SK-N-SH (cell line): ENCODE measurements at regions not wholly inside any gene's neighbourhood (a gene's known extent, or its start where the extent isn't known, plus 50 kb on each side); places are given as distances from the start of the nearest gene placed in this dataset.

Experiments
- CTCF ChIA-PET: fragments of 300-600, 350-600 bp; formaldehyde crosslinking; extraction: SDS; loops from one replicate; lab custom pipeline; 2021; lab: Yijun Ruan, JAX
- POLR2A ChIA-PET: fragments of 350-600 bp; sonication (Branson Sonifier 250); formaldehyde crosslinking; extraction: SDS; loops from one replicate; lab custom pipeline; 2020; ENCODE audit warnings: antibody characterized with exemption, inconsistent platforms; lab: Yijun Ruan, JAX
- DNase-seq: peaks from one replicate; pipeline ENCODE4 v3.0.0; 2012
- H2AFZ ChIP-seq: fragments of 200-600 bp; sonication (generic); 2 replicates; pipeline ENCODE4 v1.8.1; 2016; ENCODE audit warnings: antibody characterized with exemption, mild to moderate bottlenecking, low read depth
- H3F3A ChIP-seq: fragments of 200-600 bp; sonication (generic); replicated peaks from 2 replicates; pipeline ENCODE3; 2016; ENCODE audit warnings: antibody characterized with exemption, mild to moderate bottlenecking; ENCODE audit not compliant: insufficient read depth
- H3K27ac ChIP-seq, 2 experiments: fragments of 200-500 bp in 1 of 2; fragments of 200-600 bp in 1 of 2; sonication (Bioruptor generic) in 1 of 2; sonication (generic), shearing (Covaris generic) in 1 of 2; 2 replicates each; pipeline versions ENCODE4 v1.5.1 to v1.6.1; 2014 to 2016; ENCODE audit warnings: low read depth in 2 of 2, inconsistent platforms in 1 of 2, low read length in 1 of 2, mild to moderate bottlenecking in 1 of 2, mixed read lengths in 1 of 2
- H3K27me3 ChIP-seq: fragments of 200-600 bp; sonication (generic), shearing (Covaris generic); 2 replicates; pipeline ENCODE4 v1.6.1; 2016; ENCODE audit warnings: mixed run types; ENCODE audit not compliant: insufficient read depth
- H3K36me3 ChIP-seq, 2 experiments: fragments of 200-500 bp in 1 of 2; fragments of 200-600 bp in 1 of 2; sonication (Bioruptor generic) in 1 of 2; sonication (generic) in 1 of 2; replicated peaks in 1 of 2; 2 replicates each; pipeline versions ENCODE3 to v1.5.1; 2014 to 2016; ENCODE audit warnings: low read length in 1 of 2, mild to moderate bottlenecking in 1 of 2; ENCODE audit not compliant: insufficient read depth in 2 of 2, control insufficient read depth in 1 of 2
- H3K4me1 ChIP-seq, 2 experiments: fragments of 200-500 bp in 1 of 2; fragments of 200-600 bp in 1 of 2; sonication (Bioruptor generic) in 1 of 2; sonication (generic), shearing (Covaris generic) in 1 of 2; 2 replicates each; pipeline versions ENCODE4 v1.5.1 to v1.6.1; 2014 to 2016; ENCODE audit warnings: low read depth in 1 of 2, low read length in 1 of 2, mixed run types in 1 of 2; ENCODE audit not compliant: insufficient read depth in 2 of 2, control insufficient read depth in 1 of 2
- H3K4me2 ChIP-seq: fragments of 200-600 bp; sonication (generic), shearing (Covaris generic); 2 replicates; pipeline ENCODE4 v1.6.1; 2017; ENCODE audit warnings: mixed run types
- H3K4me3 ChIP-seq, 2 experiments: fragments of 200-500 bp in 1 of 2; fragments of 200-600 bp in 1 of 2; sonication (Bioruptor generic) in 1 of 2; sonication (generic), shearing (Covaris generic) in 1 of 2; 2 replicates each; pipeline versions ENCODE4 v1.5.1 to v1.8.1; 2014 to 2016; ENCODE audit warnings: low read depth in 2 of 2, inconsistent platforms in 1 of 2, low read length in 1 of 2, mild to moderate bottlenecking in 1 of 2, mixed read lengths in 1 of 2, moderate library complexity in 1 of 2
- H3K79me2 ChIP-seq: fragments of 200-600 bp; sonication (generic); 2 replicates; pipeline ENCODE4 v1.8.1; 2017; ENCODE audit warnings: mild to moderate bottlenecking; ENCODE audit not compliant: insufficient read depth
- H3K9ac ChIP-seq: fragments of 200-600 bp; sonication (generic); 2 replicates; pipeline ENCODE4 v1.6.1; 2017; ENCODE audit warnings: mixed run types
- H3K9me2 ChIP-seq: fragments of 200-600 bp; sonication (generic); 2 replicates; pipeline ENCODE4 v1.6.1; 2017; ENCODE audit warnings: mixed run types
- H3K9me3 ChIP-seq: fragments of 200-600 bp; sonication (generic); 2 replicates; pipeline ENCODE4 v1.6.1; 2017; ENCODE audit warnings: mixed run types, mild to moderate bottlenecking, moderate library complexity
- H4K20me1 ChIP-seq: fragments of 200-600 bp; sonication (generic); 2 replicates; pipeline ENCODE4 v1.6.1; 2017; ENCODE audit warnings: mild to moderate bottlenecking, mixed run types; ENCODE audit not compliant: insufficient read depth
- ELF1 ChIP-seq: IDR thresholded peaks from 2 replicates; pipeline ENCODE4 v1.4.0; 2012
- EZH2phosphoT487 ChIP-seq: fragments of 200-600 bp; sonication (generic); IDR thresholded peaks from 2 replicates; pipeline ENCODE4 v1.6.1; 2017; ENCODE audit warnings: low read depth, mixed run types, mild to moderate bottlenecking, antibody characterized with exemption, moderate library complexity, borderline replicate concordance
- FOXJ3 ChIP-seq: sonication (generic); formaldehyde crosslinking; IDR thresholded peaks from 2 replicates; pipeline ENCODE4 v1.5.1; 2020; ENCODE audit warnings: mild to moderate bottlenecking, missing genetic modification reagents
- FOXM1 ChIP-seq: IDR thresholded peaks from 2 replicates; pipeline ENCODE4 v1.4.0; 2012; ENCODE audit warnings: low read depth, mild to moderate bottlenecking
- GABPA ChIP-seq: IDR thresholded peaks from 2 replicates; pipeline ENCODE4 v1.4.0; 2012; ENCODE audit warnings: low read depth, mild to moderate bottlenecking
- GATA2 ChIP-seq: sonication (generic); formaldehyde crosslinking; IDR thresholded peaks from 2 replicates; pipeline ENCODE4 v1.5.0; 2020; ENCODE audit warnings: mild to moderate bottlenecking, missing genetic modification reagents
- IRF3 ChIP-seq: fragments of 150-350 bp; IDR thresholded peaks from 2 replicates; pipeline ENCODE4 v1.6.1; 2016; ENCODE audit warnings: mild to moderate bottlenecking, low read depth, low read length
- MXI1 ChIP-seq: IDR thresholded peaks from 2 replicates; pipeline ENCODE4 v1.6.1; 2012; ENCODE audit warnings: mild to moderate bottlenecking, low read depth, low read length, improper control_type of control experiment
- RCOR1 ChIP-seq: fragments of 150-350 bp; IDR thresholded peaks from 2 replicates; pipeline ENCODE4 v1.6.1; 2017; ENCODE audit warnings: antibody characterized with exemption, low read length
- RFX5 ChIP-seq: IDR thresholded peaks from 2 replicates; pipeline ENCODE4 v1.6.1; 2012; ENCODE audit warnings: mild to moderate bottlenecking, improper control_type of control experiment, low read length
- RXRA ChIP-seq: IDR thresholded peaks from 2 replicates; pipeline ENCODE4 v1.4.0; 2012; ENCODE audit warnings: low read depth, mild to moderate bottlenecking, borderline replicate concordance
- TAF1 ChIP-seq: IDR thresholded peaks from 2 replicates; pipeline ENCODE4 v1.6.1; 2012; ENCODE audit warnings: low read depth, mild to moderate bottlenecking, low read length, moderate library complexity, borderline replicate concordance
- TEAD4 ChIP-seq: IDR thresholded peaks from 2 replicates; pipeline ENCODE4 v1.4.0; 2012; ENCODE audit warnings: mild to moderate bottlenecking, borderline replicate concordance; ENCODE audit not compliant: insufficient read depth
- WGBS: methylation state at CpG from one replicate; pipeline ENCODE4 v1.1.6; 2017; ENCODE audit warnings: low lambda C conversion rate; 5-methylcytosine and 5-hydroxymethylcytosine counted together
- TF ChIP-seq, protein P1 (sequence below): IDR thresholded peaks from 2 replicates; pipeline ENCODE4 v1.4.0; 2012; ENCODE audit warnings: low read depth, borderline replicate concordance
- TF ChIP-seq, protein P2 (sequence below): IDR thresholded peaks from 2 replicates; pipeline ENCODE4 v1.6.1; 2012; ENCODE audit warnings: mild to moderate bottlenecking, low read depth, low read length, moderate library complexity
- TF ChIP-seq, protein P3 (sequence below): IDR thresholded peaks from 2 replicates; pipeline ENCODE4 v1.4.0; 2012; ENCODE audit warnings: low read depth, borderline replicate concordance
- TF ChIP-seq, protein P4 (sequence below): fragments of 200-600 bp; sonication (generic); IDR thresholded peaks from 2 replicates; pipeline ENCODE4 v1.6.1; 2017; ENCODE audit warnings: antibody characterized with exemption, mild to moderate bottlenecking, moderate library complexity

DNA sequence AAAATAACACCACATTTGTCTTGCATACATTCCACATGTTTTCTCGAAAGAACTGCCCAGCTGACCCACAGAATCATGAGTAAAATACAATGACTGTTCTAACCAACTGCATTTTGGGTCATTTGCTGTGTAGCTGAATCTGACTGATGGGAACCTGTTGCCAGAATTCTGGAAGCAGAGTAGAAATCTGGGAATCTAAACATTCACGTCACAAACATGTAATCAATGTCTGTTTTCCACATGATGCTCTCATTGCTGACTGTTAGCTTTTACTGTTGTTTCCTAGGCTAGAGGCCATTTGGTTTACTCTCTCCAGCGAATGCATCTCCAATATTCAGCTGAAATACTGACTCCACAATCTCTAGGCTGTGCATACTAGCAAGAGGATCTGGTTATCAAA, 710.1 kb downstream of the KCNJ2 start:
- TF ChIP-seq TEAD4 (no peak), IRF3 (no peak), MXI1 (no peak), TAF1 (no peak)
- TF ChIP-seq, protein P1, sequence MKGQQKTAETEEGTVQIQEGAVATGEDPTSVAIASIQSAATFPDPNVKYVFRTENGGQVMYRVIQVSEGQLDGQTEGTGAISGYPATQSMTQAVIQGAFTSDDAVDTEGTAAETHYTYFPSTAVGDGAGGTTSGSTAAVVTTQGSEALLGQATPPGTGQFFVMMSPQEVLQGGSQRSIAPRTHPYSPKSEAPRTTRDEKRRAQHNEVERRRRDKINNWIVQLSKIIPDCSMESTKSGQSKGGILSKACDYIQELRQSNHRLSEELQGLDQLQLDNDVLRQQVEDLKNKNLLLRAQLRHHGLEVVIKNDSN, result no peak
- TF ChIP-seq, protein P2, sequence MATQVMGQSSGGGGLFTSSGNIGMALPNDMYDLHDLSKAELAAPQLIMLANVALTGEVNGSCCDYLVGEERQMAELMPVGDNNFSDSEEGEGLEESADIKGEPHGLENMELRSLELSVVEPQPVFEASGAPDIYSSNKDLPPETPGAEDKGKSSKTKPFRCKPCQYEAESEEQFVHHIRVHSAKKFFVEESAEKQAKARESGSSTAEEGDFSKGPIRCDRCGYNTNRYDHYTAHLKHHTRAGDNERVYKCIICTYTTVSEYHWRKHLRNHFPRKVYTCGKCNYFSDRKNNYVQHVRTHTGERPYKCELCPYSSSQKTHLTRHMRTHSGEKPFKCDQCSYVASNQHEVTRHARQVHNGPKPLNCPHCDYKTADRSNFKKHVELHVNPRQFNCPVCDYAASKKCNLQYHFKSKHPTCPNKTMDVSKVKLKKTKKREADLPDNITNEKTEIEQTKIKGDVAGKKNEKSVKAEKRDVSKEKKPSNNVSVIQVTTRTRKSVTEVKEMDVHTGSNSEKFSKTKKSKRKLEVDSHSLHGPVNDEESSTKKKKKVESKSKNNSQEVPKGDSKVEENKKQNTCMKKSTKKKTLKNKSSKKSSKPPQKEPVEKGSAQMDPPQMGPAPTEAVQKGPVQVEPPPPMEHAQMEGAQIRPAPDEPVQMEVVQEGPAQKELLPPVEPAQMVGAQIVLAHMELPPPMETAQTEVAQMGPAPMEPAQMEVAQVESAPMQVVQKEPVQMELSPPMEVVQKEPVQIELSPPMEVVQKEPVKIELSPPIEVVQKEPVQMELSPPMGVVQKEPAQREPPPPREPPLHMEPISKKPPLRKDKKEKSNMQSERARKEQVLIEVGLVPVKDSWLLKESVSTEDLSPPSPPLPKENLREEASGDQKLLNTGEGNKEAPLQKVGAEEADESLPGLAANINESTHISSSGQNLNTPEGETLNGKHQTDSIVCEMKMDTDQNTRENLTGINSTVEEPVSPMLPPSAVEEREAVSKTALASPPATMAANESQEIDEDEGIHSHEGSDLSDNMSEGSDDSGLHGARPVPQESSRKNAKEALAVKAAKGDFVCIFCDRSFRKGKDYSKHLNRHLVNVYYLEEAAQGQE, result no peak
- DNase-seq, result no peak
- H3K9me2 ChIP-seq, result no peaks in the 10 kb centered on the region
- H2AFZ ChIP-seq, result no peak overlapping the region
- H3K4me1 ChIP-seq, result peaks cover 0 to 3% of the 10 kb centered on the region in 2 experiments; a peak in 2 of 4 replicates
- H3K4me2 ChIP-seq, result no peak overlapping the region
- ChIA-PET POLR2A (no interaction called here), CTCF (interaction anchor here (1.0 to 1.7 kb wide), 3 partner anchors 9 to 84 kb away, joined by 3 to 5 read pairs (median 4); no protein-coding TSS in a partner anchor)
- no peaks in the 10 kb centered on the region for H3K27me3 ChIP-seq
- H3K36me3 ChIP-seq, result no peaks in the 10 kb centered on the region
- no peak overlapping the region for H3K9ac ChIP-seq
- no peaks in the 10 kb centered on the region for H3K9me3 ChIP-seq
- no peak overlapping the region for H3K27ac ChIP-seq
- WGBS, result 40% methylated on average over 3 of the region's 3 CpGs
- H3K4me3 ChIP-seq, result no peak overlapping the region
- H4K20me1 ChIP-seq, result no peaks in the 10 kb centered on the region
- no peaks in the 10 kb centered on the region for H3F3A ChIP-seq
- H3K79me2 ChIP-seq, result no peaks in the 10 kb centered on the region

DNA sequence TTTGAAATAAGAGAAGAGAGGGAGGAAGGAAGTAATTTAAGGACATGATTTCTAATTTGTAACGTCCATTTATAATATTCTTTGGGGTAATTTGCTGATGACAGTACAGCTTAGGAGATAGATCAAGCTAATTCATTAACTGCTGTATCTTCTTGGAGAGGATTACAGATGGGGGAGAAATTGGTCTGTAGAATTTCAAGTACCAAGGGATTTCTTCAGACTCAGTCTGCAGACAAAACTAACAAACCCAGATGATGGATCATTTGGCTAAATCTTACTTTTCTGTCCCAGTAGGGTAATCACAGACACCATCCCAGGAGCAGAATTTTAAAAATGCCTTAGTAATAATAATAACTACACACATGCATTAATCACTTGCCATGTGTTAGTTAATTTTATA, 711.8 kb downstream of the KCNJ2 start:
- whole genome bisulfite sequencing, result 6% methylated on average over 1 of the region's 1 CpG
- POLR2A ChIA-PET, result no interaction called here
- TF ChIP-seq GATA2 (no peak), IRF3 (no peak), ELF1 (no peak), EZH2phosphoT487 (no peak), GABPA (no peak), RXRA (no peak), FOXM1 (no peak), RFX5 (no peak), RCOR1 (no peak), FOXJ3 (CRISPR knock-in tag) (no peak)
- TF ChIP-seq, protein P3, sequence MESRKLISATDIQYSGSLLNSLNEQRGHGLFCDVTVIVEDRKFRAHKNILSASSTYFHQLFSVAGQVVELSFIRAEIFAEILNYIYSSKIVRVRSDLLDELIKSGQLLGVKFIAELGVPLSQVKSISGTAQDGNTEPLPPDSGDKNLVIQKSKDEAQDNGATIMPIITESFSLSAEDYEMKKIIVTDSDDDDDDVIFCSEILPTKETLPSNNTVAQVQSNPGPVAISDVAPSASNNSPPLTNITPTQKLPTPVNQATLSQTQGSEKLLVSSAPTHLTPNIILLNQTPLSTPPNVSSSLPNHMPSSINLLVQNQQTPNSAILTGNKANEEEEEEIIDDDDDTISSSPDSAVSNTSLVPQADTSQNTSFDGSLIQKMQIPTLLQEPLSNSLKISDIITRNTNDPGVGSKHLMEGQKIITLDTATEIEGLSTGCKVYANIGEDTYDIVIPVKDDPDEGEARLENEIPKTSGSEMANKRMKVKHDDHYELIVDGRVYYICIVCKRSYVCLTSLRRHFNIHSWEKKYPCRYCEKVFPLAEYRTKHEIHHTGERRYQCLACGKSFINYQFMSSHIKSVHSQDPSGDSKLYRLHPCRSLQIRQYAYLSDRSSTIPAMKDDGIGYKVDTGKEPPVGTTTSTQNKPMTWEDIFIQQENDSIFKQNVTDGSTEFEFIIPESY, result no peak
- TF ChIP-seq, protein P4, sequence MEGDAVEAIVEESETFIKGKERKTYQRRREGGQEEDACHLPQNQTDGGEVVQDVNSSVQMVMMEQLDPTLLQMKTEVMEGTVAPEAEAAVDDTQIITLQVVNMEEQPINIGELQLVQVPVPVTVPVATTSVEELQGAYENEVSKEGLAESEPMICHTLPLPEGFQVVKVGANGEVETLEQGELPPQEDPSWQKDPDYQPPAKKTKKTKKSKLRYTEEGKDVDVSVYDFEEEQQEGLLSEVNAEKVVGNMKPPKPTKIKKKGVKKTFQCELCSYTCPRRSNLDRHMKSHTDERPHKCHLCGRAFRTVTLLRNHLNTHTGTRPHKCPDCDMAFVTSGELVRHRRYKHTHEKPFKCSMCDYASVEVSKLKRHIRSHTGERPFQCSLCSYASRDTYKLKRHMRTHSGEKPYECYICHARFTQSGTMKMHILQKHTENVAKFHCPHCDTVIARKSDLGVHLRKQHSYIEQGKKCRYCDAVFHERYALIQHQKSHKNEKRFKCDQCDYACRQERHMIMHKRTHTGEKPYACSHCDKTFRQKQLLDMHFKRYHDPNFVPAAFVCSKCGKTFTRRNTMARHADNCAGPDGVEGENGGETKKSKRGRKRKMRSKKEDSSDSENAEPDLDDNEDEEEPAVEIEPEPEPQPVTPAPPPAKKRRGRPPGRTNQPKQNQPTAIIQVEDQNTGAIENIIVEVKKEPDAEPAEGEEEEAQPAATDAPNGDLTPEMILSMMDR, result no peak

More for the DNA sequence above, 711.8 kb downstream of the KCNJ2 start:
- H3K9me3 ChIP-seq, result no peaks in the 10 kb centered on the region
- no peak overlapping the region for H2AFZ ChIP-seq
- H3K36me3 ChIP-seq, result no peaks in the 10 kb centered on the region
- CTCF ChIA-PET, result interaction anchor here (0.8 to 1.7 kb wide), 2 partner anchors 10 to 26 kb away, joined by 3 to 5 read pairs; no protein-coding TSS in a partner anchor
- no peak for DNase-seq
- no peak overlapping the region for H3K4me3 ChIP-seq
- no peaks in the 10 kb centered on the region for H3K27me3 ChIP-seq
- peaks cover 0 to under 1% of the 10 kb centered on the region in 2 experiments; a peak in 2 of 4 replicates for H3K4me1 ChIP-seq
- no peak overlapping the region for H3K4me2 ChIP-seq
- H3K9ac ChIP-seq, result no peak overlapping the region
- no peaks in the 10 kb centered on the region for H3F3A ChIP-seq
- H3K9me2 ChIP-seq, result no peaks in the 10 kb centered on the region
- no peak overlapping the region for H3K27ac ChIP-seq
- no peaks in the 10 kb centered on the region for H4K20me1 ChIP-seq
- H3K79me2 ChIP-seq, result no peaks in the 10 kb centered on the region
